ENCODE measurements at regions not wholly inside any gene's neighbourhood (a gene's known extent, or its start where the extent isn't known, plus 50 kb on each side); places are given as distances from the start of the nearest gene placed in this dataset.

DNA sequence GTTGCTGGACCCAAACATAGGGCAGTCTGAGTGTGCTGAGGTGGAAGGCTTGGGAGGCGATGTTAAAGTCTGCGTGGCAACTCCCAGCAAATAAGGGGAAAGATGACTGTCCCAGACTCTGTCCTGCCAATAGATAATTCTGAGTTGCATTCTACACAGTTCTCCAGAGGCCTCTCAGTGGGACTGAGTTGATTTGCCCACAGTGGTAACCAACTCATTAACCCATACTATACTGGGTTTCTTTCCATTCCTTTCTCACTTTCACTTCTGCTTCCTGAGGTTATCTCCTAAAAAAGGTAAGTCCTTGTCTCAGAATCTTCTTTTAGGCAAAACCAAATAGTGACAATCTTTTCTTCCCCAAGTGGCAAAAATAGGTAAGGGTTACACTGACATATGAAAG, 549.9 kb upstream of the DPPA4 start:
- FAIRE-seq (no peak), DNase-seq (no peak), ATAC-seq (no peak)
- H3K4me3 ChIP-seq = no peak overlapping the region
- H3K36me3 ChIP-seq = no peaks in the 10 kb centered on the region
- no peaks in the 10 kb centered on the region for H3K4me1 ChIP-seq
- H3K27me3 ChIP-seq = peaks cover 0 to 5% (median 0%) of the 10 kb centered on the region in 4 donors
- H3K27ac ChIP-seq = no peak overlapping the region
- WGBS, 2 donors = 92% methylated on average over 2 of the region's 2 CpGs
- intact Hi-C loops (cut with DNase I) = no loop called here
- TF ChIP-seq, protein P1, sequence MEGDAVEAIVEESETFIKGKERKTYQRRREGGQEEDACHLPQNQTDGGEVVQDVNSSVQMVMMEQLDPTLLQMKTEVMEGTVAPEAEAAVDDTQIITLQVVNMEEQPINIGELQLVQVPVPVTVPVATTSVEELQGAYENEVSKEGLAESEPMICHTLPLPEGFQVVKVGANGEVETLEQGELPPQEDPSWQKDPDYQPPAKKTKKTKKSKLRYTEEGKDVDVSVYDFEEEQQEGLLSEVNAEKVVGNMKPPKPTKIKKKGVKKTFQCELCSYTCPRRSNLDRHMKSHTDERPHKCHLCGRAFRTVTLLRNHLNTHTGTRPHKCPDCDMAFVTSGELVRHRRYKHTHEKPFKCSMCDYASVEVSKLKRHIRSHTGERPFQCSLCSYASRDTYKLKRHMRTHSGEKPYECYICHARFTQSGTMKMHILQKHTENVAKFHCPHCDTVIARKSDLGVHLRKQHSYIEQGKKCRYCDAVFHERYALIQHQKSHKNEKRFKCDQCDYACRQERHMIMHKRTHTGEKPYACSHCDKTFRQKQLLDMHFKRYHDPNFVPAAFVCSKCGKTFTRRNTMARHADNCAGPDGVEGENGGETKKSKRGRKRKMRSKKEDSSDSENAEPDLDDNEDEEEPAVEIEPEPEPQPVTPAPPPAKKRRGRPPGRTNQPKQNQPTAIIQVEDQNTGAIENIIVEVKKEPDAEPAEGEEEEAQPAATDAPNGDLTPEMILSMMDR (IDR thresholded peaks at IDR 0.05) = no peak
- H3K9me3 ChIP-seq = no peaks in the 10 kb centered on the region

DNA sequence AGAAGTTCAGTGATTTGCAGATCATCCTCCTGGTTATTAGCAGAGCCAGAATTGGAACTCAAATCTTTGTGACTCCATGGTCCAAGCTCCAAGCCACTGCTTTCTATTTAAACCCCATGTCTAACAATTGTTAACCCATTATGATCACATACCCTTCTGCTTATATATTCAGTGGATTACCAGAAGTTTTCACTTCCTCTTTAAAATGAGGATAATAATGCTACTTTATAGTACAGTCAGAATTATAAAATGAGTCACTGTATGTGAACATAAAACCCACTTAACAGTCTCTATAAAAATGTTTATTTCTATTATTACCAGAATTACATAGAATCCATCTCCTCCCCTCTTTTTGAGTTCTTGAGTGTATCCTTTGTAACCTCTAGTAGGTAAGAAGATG, 550.7 kb upstream of the DPPA4 start:
- TF ChIP-seq, protein P1 (IDR thresholded peaks at IDR 0.05) = no peak
- peaks cover 0 to 5% (median 0%) of the 10 kb centered on the region in 4 donors for H3K27me3 ChIP-seq
- no peak for FAIRE-seq
- ATAC-seq = no peak
- H3K9me3 ChIP-seq = no peaks in the 10 kb centered on the region
- H3K4me3 ChIP-seq = no peak overlapping the region
- intact Hi-C loops (cut with DNase I) = no loop called here
- H3K36me3 ChIP-seq = no peaks in the 10 kb centered on the region
- DNase-seq = no peak
- no peaks in the 10 kb centered on the region for H3K4me1 ChIP-seq
- H3K27ac ChIP-seq = no peak overlapping the region

DNA sequence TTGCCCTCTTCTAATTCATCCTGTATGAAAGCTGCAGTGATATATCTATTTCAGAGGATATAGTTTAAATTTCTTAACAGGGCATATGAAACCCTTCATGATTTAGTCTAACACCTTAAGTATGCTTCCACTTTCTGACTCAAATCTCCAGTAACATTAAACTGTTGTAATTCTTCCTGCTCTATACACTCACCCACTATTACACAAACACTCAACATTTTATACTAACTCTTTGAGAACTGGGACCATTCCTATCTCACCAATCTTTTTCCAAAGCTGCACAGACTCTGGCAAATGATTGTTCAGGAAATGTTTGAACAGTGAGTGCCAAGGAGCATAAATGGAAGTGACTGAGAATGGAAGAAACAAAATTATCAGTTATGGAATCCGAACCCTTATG, 560.4 kb upstream of the DPPA4 start:
- 26 to 35% methylated on average over 1 of the region's 1 CpG for WGBS, 2 donors
- no peak for ATAC-seq
- no peaks in the 10 kb centered on the region for H3K9me3 ChIP-seq
- no peaks in the 10 kb centered on the region for H3K27me3 ChIP-seq
- FAIRE-seq = no peak
- no peak for DNase-seq
- intact Hi-C loops (cut with DNase I) = no loop called here
- H3K4me1 ChIP-seq = peaks cover 0 to 9% (median 0%) of the 10 kb centered on the region in 3 donors
- H3K4me3 ChIP-seq = no peak overlapping the region
- no peak overlapping the region for H3K27ac ChIP-seq
- no peaks in the 10 kb centered on the region for H3K36me3 ChIP-seq
- TF ChIP-seq, protein P1 (IDR thresholded peaks at IDR 0.05) = no peak

DNA sequence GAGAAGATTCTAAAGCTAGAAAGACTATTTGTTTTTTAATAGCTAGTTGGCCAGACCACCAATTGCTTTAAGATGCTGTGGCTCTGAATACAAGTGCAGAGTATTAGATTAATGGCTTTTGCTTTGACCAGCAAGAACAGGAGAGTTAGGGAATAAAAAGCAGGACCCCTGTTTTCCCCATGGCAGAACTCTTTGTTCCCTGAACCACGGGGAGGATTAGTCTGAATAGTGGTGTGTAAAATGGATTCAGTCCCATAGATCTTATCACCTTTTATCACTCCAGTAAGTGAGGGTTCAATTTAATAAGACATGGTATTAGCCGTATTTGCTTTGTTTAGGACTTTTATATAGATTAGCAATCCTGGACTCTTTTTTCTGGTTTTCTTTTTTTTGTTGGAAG, 562.6 kb upstream of the DPPA4 start:
- H3K4me3 ChIP-seq = no peak overlapping the region
- FAIRE-seq (no peak), ATAC-seq (no peak), DNase-seq (no peak)
- no peaks in the 10 kb centered on the region for H3K9me3 ChIP-seq
- no peak overlapping the region for H3K27ac ChIP-seq
- peaks cover 0 to 9% (median 0%) of the 10 kb centered on the region in 3 donors for H3K4me1 ChIP-seq
- 63 to 72% methylated on average over 2 of the region's 2 CpGs for WGBS, 2 donors
- TF ChIP-seq, protein P1 (IDR thresholded peaks at IDR 0.05) = no peak
- no peaks in the 10 kb centered on the region for H3K27me3 ChIP-seq
- H3K36me3 ChIP-seq = no peaks in the 10 kb centered on the region
- intact Hi-C loops (cut with DNase I) = no loop called here

DNA sequence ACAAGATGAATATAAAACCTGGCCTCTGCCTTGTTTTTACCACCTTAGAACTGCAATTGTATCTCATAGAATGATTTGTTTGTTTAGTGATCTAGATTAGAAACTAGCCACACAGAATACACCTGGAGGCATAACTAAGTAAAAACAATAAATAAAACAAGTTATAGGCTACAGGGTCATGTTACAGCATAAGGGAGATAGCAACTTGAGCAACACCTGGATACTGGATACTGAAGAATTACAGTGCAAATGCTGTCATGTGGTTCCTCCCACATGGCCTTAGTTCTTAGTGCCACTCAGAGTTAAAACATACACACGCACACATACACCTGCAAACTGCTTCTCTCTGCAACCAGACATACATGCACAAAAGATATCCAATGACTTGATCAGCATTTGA, 563.4 kb upstream of the DPPA4 start:
- intact Hi-C loops (cut with DNase I) = no loop called here
- TF ChIP-seq, protein P1 (IDR thresholded peaks at IDR 0.05) = no peak

More for the DNA sequence above, 563.4 kb upstream of the DPPA4 start:
- Histone ChIP-seq H3K9me3 (no peaks in the 10 kb centered on the region), H3K27ac (no peak overlapping the region), H3K4me3 (no peak overlapping the region), H3K4me1 (peaks cover 0 to 9% (median 0%) of the 10 kb centered on the region in 3 donors), H3K36me3 (no peaks in the 10 kb centered on the region), H3K27me3 (no peaks in the 10 kb centered on the region)
- FAIRE-seq (no peak), DNase-seq (no peak), ATAC-seq (peak in 1 of 4 donors; percentile 47)
- WGBS, 2 donors = 28 to 35% methylated on average over 1 of the region's 1 CpG

Measured in pancreas (tissue), 10 donors.